ENCODE measurements at regions not wholly inside any gene's neighbourhood (a gene's known extent, or its start where the extent isn't known, plus 50 kb on each side); places are given as distances from the start of the nearest gene placed in this dataset.

GRCh38 chr16:74034200-74034599 lies 262.4 kb upstream of the PSMD7 start:
- intact Hi-C loops (cut with micrococcal nuclease), result no loop called here
- no peak overlapping the region for H3K4me3 ChIP-seq (ENCODE audit: low read length in 2 of 2)
- H3K4me1 ChIP-seq (ENCODE audit: insufficient read depth, low read length), result no peaks in the 10 kb centered on the region
- Mint-ChIP-seq H3K4me3 (no peak overlapping the region), H3K4me1 (no peaks in the 10 kb centered on the region), H3K9me3 (peaks cover 0 to 3% (median 0%) of the 10 kb centered on the region in 8 donors), H3K27ac (no peak overlapping the region), H3K27me3 (peaks cover 1 to 3% of the 10 kb centered on the region in 2 donors), H3K36me3 (no peaks in the 10 kb centered on the region)
- no peaks in the 10 kb centered on the region for H3K36me3 ChIP-seq (ENCODE audit: insufficient read depth, low read length)
- ChIA-PET CTCF (ENCODE audit: partially characterized antibody) (no interaction called here), POLR2A (ENCODE audit: partially characterized antibody) (no interaction called here)
- no peak for DNase-seq
- no peaks in the 10 kb centered on the region for H3K9me3 ChIP-seq (ENCODE audit: control insufficient read depth in 1 of 2, low read length in 2 of 2)
- H3K27me3 ChIP-seq (ENCODE audit: insufficient read depth, low read length), result no peaks in the 10 kb centered on the region
- H3K27ac ChIP-seq (ENCODE audit: low read depth, low read length), result no peak overlapping the region

GRCh38 chr16:74033441-74033995 lies 263.1 kb upstream of the PSMD7 start:
- Histone ChIP-seq H3K27ac (ENCODE audit: low read depth, low read length) (no peak overlapping the region), H3K4me3 (ENCODE audit: low read length in 2 of 2) (no peak overlapping the region), H3K9me3 (ENCODE audit: control insufficient read depth in 1 of 2, low read length in 2 of 2) (no peaks in the 10 kb centered on the region), H3K4me1 (ENCODE audit: insufficient read depth, low read length) (no peaks in the 10 kb centered on the region), H3K27me3 (ENCODE audit: insufficient read depth, low read length) (no peaks in the 10 kb centered on the region), H3K36me3 (ENCODE audit: insufficient read depth, low read length) (no peaks in the 10 kb centered on the region)
- H3K4me1 Mint-ChIP-seq, result no peaks in the 10 kb centered on the region
- ChIA-PET CTCF (ENCODE audit: partially characterized antibody) (no interaction called here), POLR2A (ENCODE audit: partially characterized antibody) (no interaction called here)
- intact Hi-C loops (cut with micrococcal nuclease), result no loop called here
- DNase-seq, result no peak
- no peak overlapping the region for H3K27ac Mint-ChIP-seq
- peaks cover 1 to 3% of the 10 kb centered on the region in 2 donors for H3K27me3 Mint-ChIP-seq
- H3K4me3 Mint-ChIP-seq, result no peak overlapping the region
- H3K36me3 Mint-ChIP-seq, result no peaks in the 10 kb centered on the region
- peaks cover 0 to 3% (median 0%) of the 10 kb centered on the region in 8 donors for H3K9me3 Mint-ChIP-seq

- CTCF ChIA-PET (ENCODE audit: partially characterized antibody), result no interaction called here
- peaks cover 1 to 4% of the 10 kb centered on the region in 2 donors for H3K27me3 Mint-ChIP-seq
These were observed 265.1 kb upstream of the PSMD7 start for GRCh38 chr16:74031551-74031950.

GRCh38 chr16:74030000-74030706 lies 266.5 kb upstream of the PSMD7 start:
- peaks cover 0 to 3% (median 0%) of the 10 kb centered on the region in 8 donors for H3K9me3 Mint-ChIP-seq
- no peaks in the 10 kb centered on the region for H3K4me1 Mint-ChIP-seq
- intact Hi-C loops (cut with micrococcal nuclease), result no loop called here
- ChIA-PET CTCF (ENCODE audit: partially characterized antibody) (no interaction called here), POLR2A (ENCODE audit: partially characterized antibody) (no interaction called here)
- H3K27me3 ChIP-seq (ENCODE audit: insufficient read depth, low read length), result no peaks in the 10 kb centered on the region
- H3K4me3 Mint-ChIP-seq, result no peak overlapping the region
- H3K27ac ChIP-seq (ENCODE audit: low read depth, low read length), result no peak overlapping the region
- H3K36me3 ChIP-seq (ENCODE audit: insufficient read depth, low read length), result no peaks in the 10 kb centered on the region
- no peak overlapping the region for H3K27ac Mint-ChIP-seq
- peaks cover 1 to 3% of the 10 kb centered on the region in 2 donors for H3K27me3 Mint-ChIP-seq
- H3K4me1 ChIP-seq (ENCODE audit: insufficient read depth, low read length), result no peaks in the 10 kb centered on the region
- no peak overlapping the region for H3K4me3 ChIP-seq (ENCODE audit: low read length in 2 of 2)
- no peaks in the 10 kb centered on the region for H3K36me3 Mint-ChIP-seq
- H3K9me3 ChIP-seq (ENCODE audit: control insufficient read depth in 1 of 2, low read length in 2 of 2), result no peaks in the 10 kb centered on the region
- no peak for DNase-seq

More at GRCh38 chr16:74031551-74031950, 265.1 kb upstream of the PSMD7 start:
- Mint-ChIP-seq H3K4me3 (no peak overlapping the region), H3K27ac (no peak overlapping the region), H3K36me3 (no peaks in the 10 kb centered on the region), H3K9me3 (peaks cover 0 to 3% (median 0%) of the 10 kb centered on the region in 8 donors), H3K4me1 (no peaks in the 10 kb centered on the region)
- DNase-seq, result no peak
- no peaks in the 10 kb centered on the region for H3K9me3 ChIP-seq (ENCODE audit: control insufficient read depth in 1 of 2, low read length in 2 of 2)
- no peaks in the 10 kb centered on the region for H3K27me3 ChIP-seq (ENCODE audit: insufficient read depth, low read length)
- H3K36me3 ChIP-seq (ENCODE audit: insufficient read depth, low read length), result no peaks in the 10 kb centered on the region
- intact Hi-C loops (cut with micrococcal nuclease), result no loop called here
- H3K27ac ChIP-seq (ENCODE audit: low read depth, low read length), result no peak overlapping the region
- no peaks in the 10 kb centered on the region for H3K4me1 ChIP-seq (ENCODE audit: insufficient read depth, low read length)
- POLR2A ChIA-PET (ENCODE audit: partially characterized antibody), result no interaction called here
- H3K4me3 ChIP-seq (ENCODE audit: low read length in 2 of 2), result no peak overlapping the region

GRCh38 chr16:74029115-74029792 lies 267.4 kb upstream of the PSMD7 start:
- Mint-ChIP-seq H3K27me3 (peaks cover 1 to 3% of the 10 kb centered on the region in 2 donors), H3K27ac (no peak overlapping the region), H3K4me1 (no peaks in the 10 kb centered on the region), H3K9me3 (peaks cover 0 to 3% (median 0%) of the 10 kb centered on the region in 8 donors), H3K4me3 (no peak overlapping the region), H3K36me3 (no peaks in the 10 kb centered on the region)
- H3K4me3 ChIP-seq (ENCODE audit: low read length in 2 of 2), result no peak overlapping the region
- H3K36me3 ChIP-seq (ENCODE audit: insufficient read depth, low read length), result no peaks in the 10 kb centered on the region
- no peaks in the 10 kb centered on the region for H3K9me3 ChIP-seq (ENCODE audit: control insufficient read depth in 1 of 2, low read length in 2 of 2)
- no peaks in the 10 kb centered on the region for H3K27me3 ChIP-seq (ENCODE audit: insufficient read depth, low read length)
- CTCF ChIA-PET (ENCODE audit: partially characterized antibody), result no interaction called here
- no peak overlapping the region for H3K27ac ChIP-seq (ENCODE audit: low read depth, low read length)
- DNase-seq, result no peak
- POLR2A ChIA-PET (ENCODE audit: partially characterized antibody), result no interaction called here
- no peaks in the 10 kb centered on the region for H3K4me1 ChIP-seq (ENCODE audit: insufficient read depth, low read length)
- intact Hi-C loops (cut with micrococcal nuclease), result no loop called here

- no peak for DNase-seq
- H3K27me3 ChIP-seq (ENCODE audit: insufficient read depth, low read length), result no peaks in the 10 kb centered on the region
- no peak overlapping the region for H3K27ac ChIP-seq (ENCODE audit: low read depth, low read length)
- no peaks in the 10 kb centered on the region for H3K4me1 ChIP-seq (ENCODE audit: insufficient read depth, low read length)
- no peak overlapping the region for H3K4me3 ChIP-seq (ENCODE audit: low read length in 2 of 2)
- H3K4me3 Mint-ChIP-seq, result peak overlapping the region in 1 of 8 donors; percentile 0
- H3K9me3 ChIP-seq (ENCODE audit: control insufficient read depth in 1 of 2, low read length in 2 of 2), result no peaks in the 10 kb centered on the region
- intact Hi-C loops (cut with micrococcal nuclease), result no loop called here
- no peaks in the 10 kb centered on the region for H3K4me1 Mint-ChIP-seq
- H3K36me3 ChIP-seq (ENCODE audit: insufficient read depth, low read length), result no peaks in the 10 kb centered on the region
- no peaks in the 10 kb centered on the region for H3K36me3 Mint-ChIP-seq
- no peak overlapping the region for H3K27ac Mint-ChIP-seq
- POLR2A ChIA-PET (ENCODE audit: partially characterized antibody), result no interaction called here
- peaks cover 0 to 2% (median 0%) of the 10 kb centered on the region in 8 donors for H3K9me3 Mint-ChIP-seq
- peaks cover 0 to 3% of the 10 kb centered on the region in 2 donors for H3K27me3 Mint-ChIP-seq
- CTCF ChIA-PET (ENCODE audit: partially characterized antibody), result no interaction called here
These were observed 270.0 kb upstream of the PSMD7 start for GRCh38 chr16:74026373-74027281.

- Histone ChIP-seq H3K4me1 (ENCODE audit: insufficient read depth, low read length) (no peaks in the 10 kb centered on the region), H3K4me3 (ENCODE audit: low read length in 2 of 2) (no peak overlapping the region), H3K27ac (ENCODE audit: low read depth, low read length) (no peak overlapping the region), H3K9me3 (ENCODE audit: control insufficient read depth in 1 of 2, low read length in 2 of 2) (no peaks in the 10 kb centered on the region), H3K27me3 (ENCODE audit: insufficient read depth, low read length) (no peaks in the 10 kb centered on the region), H3K36me3 (ENCODE audit: insufficient read depth, low read length) (no peaks in the 10 kb centered on the region)
- CTCF ChIA-PET (ENCODE audit: partially characterized antibody), result no interaction called here
- Mint-ChIP-seq H3K4me1 (no peaks in the 10 kb centered on the region), H3K27me3 (peaks cover 0 to 5% of the 10 kb centered on the region in 2 donors), H3K4me3 (no peak overlapping the region), H3K36me3 (no peaks in the 10 kb centered on the region), H3K9me3 (peaks cover 0 to under 1% (median 0%) of the 10 kb centered on the region in 8 donors), H3K27ac (no peak overlapping the region)
- POLR2A ChIA-PET (ENCODE audit: partially characterized antibody), result no interaction called here
- intact Hi-C loops (cut with micrococcal nuclease), result no loop called here
- DNase-seq, result no peak
These were observed 271.7 kb upstream of the PSMD7 start for GRCh38 chr16:74024953-74025352.
